HL-60 (cell line): ENCODE measurements at regions not wholly inside any gene's neighbourhood (a gene's known extent, or its start where the extent isn't known, plus 50 kb on each side); places are given as distances from the start of the nearest gene placed in this dataset.

Source experiments
- DNase-seq, 2 experiments: peaks; one replicate each; pipeline ENCODE4 v3.0.0-alpha.2; 2010 to 2020; ENCODE audit warnings: low read depth in 1 of 2, low spot score in 1 of 2
- H3K27ac ChIP-seq: fragments of 250-450 bp; sonication (Bioruptor Pico); replicated peaks from 2 replicates; pipeline ENCODE4 v1.5.1; 2020; ENCODE audit warnings: mild to moderate bottlenecking, moderate library complexity
- H3K27me3 ChIP-seq: fragments of 250-450 bp; sonication (Bioruptor Pico); 2 replicates; pipeline ENCODE4 v1.5.1; 2021; ENCODE audit warnings: mild to moderate bottlenecking, moderate library complexity; ENCODE audit not compliant: insufficient read depth, poor library complexity, severe bottlenecking
- H3K4me3 ChIP-seq: replicated peaks from 2 replicates; pipeline ENCODE4 v1.5.1; 2011; ENCODE audit warnings: mild to moderate bottlenecking, control low read depth, low read length; ENCODE audit not compliant: insufficient read depth
- GABPA ChIP-seq: IDR thresholded peaks from 2 replicates; pipeline ENCODE4 v1.6.1; 2012; ENCODE audit warnings: low read depth
- POLR2AphosphoS5 ChIP-seq: IDR thresholded peaks from 2 replicates; pipeline ENCODE4 v1.6.1; 2012; ENCODE audit warnings: low read depth
- SPI1 ChIP-seq: IDR thresholded peaks from 2 replicates; pipeline ENCODE4 v1.6.1; 2012; ENCODE audit warnings: low read depth, mild to moderate bottlenecking, borderline replicate concordance
- TF ChIP-seq, protein P1 (sequence below): IDR thresholded peaks from one replicate; pipeline ENCODE4 v1.5.1; 2011; ENCODE audit warnings: low read length, control low read depth, inconsistent platforms; ENCODE audit not compliant: insufficient read depth
- TF ChIP-seq, protein P2 (sequence below): IDR thresholded peaks from 2 replicates; pipeline ENCODE4 v1.6.1; 2012; ENCODE audit warnings: low read depth; ENCODE audit not compliant: insufficient replicate concordance

DNA sequence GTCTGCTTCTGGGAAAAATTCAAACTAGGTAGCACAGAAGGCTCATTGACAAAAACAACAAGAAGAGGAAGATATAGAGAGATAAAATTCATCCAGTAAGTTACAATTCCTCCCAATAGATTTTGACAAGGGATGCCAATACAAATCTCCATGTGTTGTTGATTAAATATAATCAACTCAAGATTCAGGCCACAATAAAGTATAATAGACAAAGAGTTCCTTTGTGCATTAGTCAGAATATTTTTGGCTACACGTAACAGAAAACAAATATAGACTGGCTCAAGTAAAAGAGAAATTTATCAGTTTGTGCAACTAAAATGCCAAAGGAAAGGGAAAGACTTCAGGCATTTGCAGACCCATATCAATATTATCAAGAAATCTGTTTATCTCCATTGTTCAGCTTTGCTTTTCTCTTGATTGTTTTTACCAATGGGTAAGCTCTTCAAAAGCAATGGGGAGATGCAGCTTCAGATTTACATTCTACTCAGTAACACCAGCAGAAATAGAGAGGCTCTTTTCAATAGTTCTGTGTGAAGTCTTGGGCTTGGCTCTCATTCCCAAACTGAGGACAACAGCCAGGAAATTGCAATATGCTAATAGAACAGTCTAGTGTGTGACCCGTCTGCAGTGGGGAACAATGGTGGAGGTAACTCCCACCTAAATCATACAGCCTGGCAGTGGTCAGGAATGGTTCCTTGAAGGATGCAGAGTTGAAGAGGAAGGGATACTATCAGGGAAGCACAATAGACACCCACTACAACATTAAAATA, 77.6 kb upstream of the PROK2 start:
- Histone ChIP-seq H3K4me3 (no peak overlapping the region), H3K27me3 (no peaks in the 10 kb centered on the region), H3K27ac (no peak overlapping the region)
- TF ChIP-seq, protein P1, sequence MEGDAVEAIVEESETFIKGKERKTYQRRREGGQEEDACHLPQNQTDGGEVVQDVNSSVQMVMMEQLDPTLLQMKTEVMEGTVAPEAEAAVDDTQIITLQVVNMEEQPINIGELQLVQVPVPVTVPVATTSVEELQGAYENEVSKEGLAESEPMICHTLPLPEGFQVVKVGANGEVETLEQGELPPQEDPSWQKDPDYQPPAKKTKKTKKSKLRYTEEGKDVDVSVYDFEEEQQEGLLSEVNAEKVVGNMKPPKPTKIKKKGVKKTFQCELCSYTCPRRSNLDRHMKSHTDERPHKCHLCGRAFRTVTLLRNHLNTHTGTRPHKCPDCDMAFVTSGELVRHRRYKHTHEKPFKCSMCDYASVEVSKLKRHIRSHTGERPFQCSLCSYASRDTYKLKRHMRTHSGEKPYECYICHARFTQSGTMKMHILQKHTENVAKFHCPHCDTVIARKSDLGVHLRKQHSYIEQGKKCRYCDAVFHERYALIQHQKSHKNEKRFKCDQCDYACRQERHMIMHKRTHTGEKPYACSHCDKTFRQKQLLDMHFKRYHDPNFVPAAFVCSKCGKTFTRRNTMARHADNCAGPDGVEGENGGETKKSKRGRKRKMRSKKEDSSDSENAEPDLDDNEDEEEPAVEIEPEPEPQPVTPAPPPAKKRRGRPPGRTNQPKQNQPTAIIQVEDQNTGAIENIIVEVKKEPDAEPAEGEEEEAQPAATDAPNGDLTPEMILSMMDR = no peak
- TF ChIP-seq, protein P2, sequence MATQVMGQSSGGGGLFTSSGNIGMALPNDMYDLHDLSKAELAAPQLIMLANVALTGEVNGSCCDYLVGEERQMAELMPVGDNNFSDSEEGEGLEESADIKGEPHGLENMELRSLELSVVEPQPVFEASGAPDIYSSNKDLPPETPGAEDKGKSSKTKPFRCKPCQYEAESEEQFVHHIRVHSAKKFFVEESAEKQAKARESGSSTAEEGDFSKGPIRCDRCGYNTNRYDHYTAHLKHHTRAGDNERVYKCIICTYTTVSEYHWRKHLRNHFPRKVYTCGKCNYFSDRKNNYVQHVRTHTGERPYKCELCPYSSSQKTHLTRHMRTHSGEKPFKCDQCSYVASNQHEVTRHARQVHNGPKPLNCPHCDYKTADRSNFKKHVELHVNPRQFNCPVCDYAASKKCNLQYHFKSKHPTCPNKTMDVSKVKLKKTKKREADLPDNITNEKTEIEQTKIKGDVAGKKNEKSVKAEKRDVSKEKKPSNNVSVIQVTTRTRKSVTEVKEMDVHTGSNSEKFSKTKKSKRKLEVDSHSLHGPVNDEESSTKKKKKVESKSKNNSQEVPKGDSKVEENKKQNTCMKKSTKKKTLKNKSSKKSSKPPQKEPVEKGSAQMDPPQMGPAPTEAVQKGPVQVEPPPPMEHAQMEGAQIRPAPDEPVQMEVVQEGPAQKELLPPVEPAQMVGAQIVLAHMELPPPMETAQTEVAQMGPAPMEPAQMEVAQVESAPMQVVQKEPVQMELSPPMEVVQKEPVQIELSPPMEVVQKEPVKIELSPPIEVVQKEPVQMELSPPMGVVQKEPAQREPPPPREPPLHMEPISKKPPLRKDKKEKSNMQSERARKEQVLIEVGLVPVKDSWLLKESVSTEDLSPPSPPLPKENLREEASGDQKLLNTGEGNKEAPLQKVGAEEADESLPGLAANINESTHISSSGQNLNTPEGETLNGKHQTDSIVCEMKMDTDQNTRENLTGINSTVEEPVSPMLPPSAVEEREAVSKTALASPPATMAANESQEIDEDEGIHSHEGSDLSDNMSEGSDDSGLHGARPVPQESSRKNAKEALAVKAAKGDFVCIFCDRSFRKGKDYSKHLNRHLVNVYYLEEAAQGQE = no peak
- TF ChIP-seq SPI1 (no peak), GABPA (no peak), POLR2AphosphoS5 (no peak)
- no peak for DNase-seq

DNA sequence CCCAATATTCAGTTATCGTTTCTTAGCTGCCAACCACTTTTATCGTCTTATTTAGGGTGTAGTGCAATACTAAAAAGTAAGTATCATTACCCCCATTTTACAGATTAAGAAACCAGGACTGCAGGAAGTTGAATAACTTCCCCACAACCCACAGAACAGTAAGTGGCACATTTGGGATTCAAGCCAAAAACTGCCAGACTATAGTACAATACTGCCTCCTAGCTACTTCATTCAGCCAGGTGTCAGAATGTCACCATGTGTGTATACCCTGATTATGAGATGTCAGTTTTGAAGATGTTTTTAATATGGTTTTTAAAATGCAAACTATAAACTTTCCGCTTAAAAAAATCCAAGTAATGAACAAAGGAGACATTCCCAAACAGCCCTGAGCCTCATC, 74.2 kb upstream of the PROK2 start:
- peak; percentile 82 to 91 for DNase-seq
- no peaks in the 10 kb centered on the region for H3K27me3 ChIP-seq

DNA sequence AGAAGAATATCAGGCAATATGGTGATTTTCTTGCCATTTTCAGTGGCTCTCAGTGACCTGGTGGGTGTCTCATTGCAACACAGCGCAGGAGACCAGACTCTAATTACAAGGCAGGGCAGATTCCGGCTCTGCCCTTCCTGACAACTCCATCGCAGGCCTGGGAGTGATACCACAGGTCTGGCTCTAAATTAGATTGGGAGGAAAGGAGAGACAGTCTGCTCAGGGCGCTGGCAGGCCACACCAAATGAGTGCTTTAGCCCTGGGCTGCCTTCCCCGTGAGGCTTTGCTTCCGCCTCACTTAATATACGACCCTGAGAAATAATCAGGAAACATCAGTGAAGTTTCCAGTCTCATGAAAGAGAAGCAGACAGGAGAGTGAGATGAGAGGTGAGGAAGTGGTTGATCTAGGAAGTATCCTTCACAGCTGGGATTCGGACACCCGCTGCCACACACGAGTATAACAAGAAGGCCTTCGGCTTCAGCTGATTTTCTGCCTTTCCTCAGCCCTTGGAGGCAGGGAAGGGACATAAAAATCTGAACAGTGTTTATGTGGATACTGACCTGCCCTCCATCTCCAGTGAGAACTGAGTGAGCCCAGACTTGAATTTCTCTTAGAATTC, 73.7 kb upstream of the PROK2 start:
- H3K4me3 ChIP-seq = no peak overlapping the region
- TF ChIP-seq SPI1 (peak; percentile 44; the same call in 1 of the 2 replicates), POLR2AphosphoS5 (no peak)
- peak in 1 of 2 experiments; percentile 48 for DNase-seq
- H3K27me3 ChIP-seq = no peaks in the 10 kb centered on the region
- H3K27ac ChIP-seq = peak overlapping the region; percentile 7; the same call in 1 of the 2 replicates

More for the DNA sequence above, 74.2 kb upstream of the PROK2 start:
- Histone ChIP-seq H3K27ac (peak overlapping the region; percentile 7; the same call in 1 of the 2 replicates), H3K4me3 (no peak overlapping the region)
- TF ChIP-seq GABPA = no peak
- peak; percentile 63; the same call in 1 of the 2 replicates for TF ChIP-seq POLR2AphosphoS5
- TF ChIP-seq, protein P2 = no peak
- TF ChIP-seq, protein P1 = peak; percentile 71

DNA sequence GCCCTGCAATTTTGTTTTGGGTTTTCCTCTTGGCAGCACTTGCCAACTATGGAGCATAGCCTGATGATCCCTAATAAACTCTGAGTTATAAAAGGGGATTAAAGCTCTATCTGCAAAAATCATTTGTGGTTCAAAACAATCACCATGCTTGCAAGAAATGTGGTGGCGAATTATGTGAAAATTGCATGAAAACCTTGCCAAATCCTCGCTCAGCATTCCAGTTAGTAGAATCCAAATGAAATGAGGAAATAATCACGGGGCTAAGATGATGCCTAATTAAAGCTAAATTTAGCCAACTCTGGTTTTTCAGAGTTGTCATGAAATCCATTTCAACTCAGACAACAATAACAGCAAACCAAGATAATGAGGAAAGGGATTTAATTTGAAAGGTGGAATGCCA, 73.0 kb upstream of the PROK2 start:
- TF ChIP-seq, protein P2 = no peak
- TF ChIP-seq, protein P1 = no peak
- TF ChIP-seq POLR2AphosphoS5 (no peak), GABPA (no peak), SPI1 (no peak)
- no peak overlapping the region for H3K4me3 ChIP-seq
- no peaks in the 10 kb centered on the region for H3K27me3 ChIP-seq
- H3K27ac ChIP-seq = no peak overlapping the region
- no peak for DNase-seq
